ENCODE measurements at regions not wholly inside any gene's neighbourhood (a gene's known extent, or its start where the extent isn't known, plus 50 kb on each side); places are given as distances from the start of the nearest gene placed in this dataset.

GRCh38 chr7:57354195-57354594 lies 95.8 kb upstream of the ZNF716 start:
- TF ChIP-seq CTCF (IDR thresholded peaks at IDR 0.05; ENCODE audit: poor library complexity), result no peak
- TF ChIP-seq EZH2phosphoT487 (IDR thresholded peaks at IDR 0.05; ENCODE audit: low read depth, severe bottlenecking, unreplicated experiment), result no peak
